OCI-LY7 (cell line): ENCODE measurements at regions not wholly inside any gene's neighbourhood (a gene's known extent, or its start where the extent isn't known, plus 50 kb on each side); places are given as distances from the start of the nearest gene placed in this dataset.
"Not testable (repeated sequence)": the region's sequence is repeated elsewhere in the genome, so short reads cannot be mapped to it uniquely, and the experiment has no call there.

Source experiments
- BruUV-seq: library from RNA; stranded (reverse); fragments of 400-500 nt; replicated peaks from 2 replicates; lab custom pipeline; 2021; lab: Mats Ljungman, UMichigan
- CTCF ChIA-PET: fragments of 300-600 bp; sonication (Branson Sonifier 250); formaldehyde crosslinking; loops from one replicate; lab custom pipeline; 2022; ENCODE audit warnings: antibody characterized with exemption; ENCODE audit not compliant: unreplicated experiment; lab: Charles Lee
- POLR2A ChIA-PET: fragments of 300-600 bp; sonication (Branson Sonifier 250); formaldehyde crosslinking; loops from one replicate; lab custom pipeline; 2022; ENCODE audit warnings: antibody characterized with exemption; lab: Charles Lee
- DNase-seq: peaks from one replicate; pipeline ENCODE4 v3.0.0-alpha.2; 2015; ENCODE audit warnings: low spot score
- H2AFZ ChIP-seq: fragments of 200-600 bp; sonication (generic), shearing (Covaris generic); 2 replicates; pipeline ENCODE4 v1.6.1; 2014; ENCODE audit warnings: mild to moderate bottlenecking, antibody characterized with exemption, low read length, moderate library complexity
- H3K27ac ChIP-seq: fragments of 200-600 bp; sonication (generic); 2 replicates; pipeline ENCODE4 v1.5.1; 2014; ENCODE audit warnings: mixed run types, low read depth, mild to moderate bottlenecking, moderate library complexity, low read length, inconsistent platforms; ENCODE audit not compliant: poor library complexity, severe bottlenecking
- H3K36me3 ChIP-seq: fragments of 200-600 bp; sonication (generic); 2 replicates; pipeline ENCODE4 v1.6.1; 2014; ENCODE audit warnings: mild to moderate bottlenecking, antibody characterized with exemption, low read length, moderate library complexity, mixed read lengths; ENCODE audit not compliant: insufficient read depth
- H3K4me1 ChIP-seq: fragments of 200-600 bp; sonication (generic); 2 replicates; pipeline ENCODE4 v1.5.1; 2014; ENCODE audit warnings: mild to moderate bottlenecking, low read length; ENCODE audit not compliant: insufficient read depth, poor library complexity, severe bottlenecking
- H3K4me2 ChIP-seq: fragments of 200-600 bp; sonication (generic); 2 replicates; pipeline ENCODE4 v1.6.1; 2014; ENCODE audit warnings: mild to moderate bottlenecking, low read length
- H3K4me3 ChIP-seq: fragments of 200-600 bp; sonication (generic); 2 replicates; pipeline ENCODE4 v1.5.1; 2014; ENCODE audit warnings: mild to moderate bottlenecking, low read depth, low read length; ENCODE audit not compliant: poor library complexity, severe bottlenecking
- H3K79me2 ChIP-seq: fragments of 200-600 bp; sonication (generic); 2 replicates; pipeline ENCODE4 v1.6.1; 2016; ENCODE audit warnings: low read depth, mild to moderate bottlenecking, low read length, moderate library complexity, mixed read lengths; ENCODE audit not compliant: insufficient read depth
- H3K9me2 ChIP-seq: fragments of 200-600 bp; sonication (generic); 2 replicates; pipeline ENCODE4 v1.6.1; 2016; ENCODE audit warnings: mild to moderate bottlenecking, low read length, mixed read lengths; ENCODE audit not compliant: insufficient read depth
- H3K9me3 ChIP-seq: fragments of 200-600 bp; sonication (generic); 2 replicates; pipeline ENCODE4 v1.6.1; 2014; ENCODE audit warnings: mild to moderate bottlenecking, mixed run types, low read length, mixed read lengths
- H4K20me1 ChIP-seq: fragments of 200-600 bp; sonication (generic); 2 replicates; pipeline ENCODE4 v1.6.1; 2014; ENCODE audit warnings: mild to moderate bottlenecking, antibody characterized with exemption, low read length, moderate library complexity, mixed read lengths; ENCODE audit not compliant: insufficient read depth
- EZH2phosphoT487 ChIP-seq: fragments of 200-600 bp; sonication (generic); IDR thresholded peaks from 2 replicates; pipeline ENCODE4 v1.6.1; 2018; ENCODE audit warnings: low read depth, borderline replicate concordance, mild to moderate bottlenecking, mixed run types, antibody characterized with exemption, low read length, moderate library complexity, mixed read lengths
- intact Hi-C: fragments of 100-400 bp; cut with micrococcal nuclease; formaldehyde crosslinking; loops from one replicate; pipeline ENCODE4 v1.10.0; 2022; ENCODE audit not compliant: unreplicated experiment
- TF ChIP-seq, protein P1 (sequence below): fragments of 200-600 bp; sonication (generic); conservative IDR thresholded peaks from 2 replicates; pipeline ENCODE4 v1.5.1; 2014; ENCODE audit warnings: mild to moderate bottlenecking, antibody characterized with exemption, low read length, moderate library complexity, mixed read lengths

DNA sequence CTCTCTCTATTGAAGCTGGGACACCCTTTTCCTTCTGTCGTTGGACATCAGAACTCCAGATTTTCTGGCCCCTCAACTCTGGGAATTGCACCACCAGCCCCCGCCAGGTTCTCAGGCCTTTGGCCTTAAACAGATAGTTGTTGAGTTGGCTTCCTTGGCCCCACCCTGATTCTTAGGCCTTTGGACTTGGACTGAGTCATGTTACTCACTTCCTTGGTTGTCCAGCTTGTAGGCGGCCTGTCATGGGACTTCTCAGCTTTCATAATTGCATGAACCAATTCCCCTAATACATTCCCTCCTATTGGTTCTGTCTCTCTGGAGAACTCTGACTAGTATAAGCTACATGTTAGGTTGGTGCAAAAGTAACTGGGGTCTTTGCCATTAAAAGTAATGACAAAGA lies 195.7 kb downstream of the GPAT3 start:
- BruUV-seq, result no TSS peak
- no peak overlapping the region for H3K4me2 ChIP-seq

DNA sequence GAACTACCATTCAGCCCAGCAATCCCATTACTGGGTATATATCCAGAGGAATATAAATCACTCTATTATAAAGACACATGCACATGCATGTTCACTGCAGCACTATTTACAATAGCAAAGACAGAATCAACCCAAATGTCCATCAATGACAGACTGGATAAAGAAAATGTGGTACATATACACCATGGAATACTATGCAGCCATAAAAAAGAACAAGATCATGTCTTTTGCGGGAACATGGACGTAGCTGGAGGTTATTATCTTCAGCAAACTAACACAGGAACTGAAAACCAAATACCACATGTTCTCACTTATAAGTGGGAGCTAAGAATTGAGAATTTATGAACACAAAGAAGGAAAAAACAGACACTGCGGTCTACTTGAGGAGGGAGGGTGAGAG lies 195.1 kb downstream of the GPAT3 start:
- H2AFZ ChIP-seq, BruUV-seq, H3K4me2 ChIP-seq, H3K36me3 ChIP-seq, DNase-seq, H3K9me2 ChIP-seq, H3K9me3 ChIP-seq, intact Hi-C loops, H4K20me1 ChIP-seq, H3K4me3 ChIP-seq, H3K79me2 ChIP-seq, CTCF ChIA-PET, H3K4me1 ChIP-seq, H3K27ac ChIP-seq: not testable (repeated sequence)
- POLR2A ChIA-PET, result interaction anchor here (0.7 kb wide), 1 partner anchor 600 kb away, joined by 3 read pairs; no protein-coding TSS in a partner anchor

More for the DNA sequence above, 195.7 kb downstream of the GPAT3 start:
- H3K4me3 ChIP-seq, result no peak overlapping the region
- H4K20me1 ChIP-seq, result no peaks in the 10 kb centered on the region
- no peak overlapping the region for H2AFZ ChIP-seq
- H3K9me2 ChIP-seq, result no peaks in the 10 kb centered on the region
- ChIA-PET POLR2A (no interaction called here), CTCF (no interaction called here)
- no peak for DNase-seq
- TF ChIP-seq, protein P1, sequence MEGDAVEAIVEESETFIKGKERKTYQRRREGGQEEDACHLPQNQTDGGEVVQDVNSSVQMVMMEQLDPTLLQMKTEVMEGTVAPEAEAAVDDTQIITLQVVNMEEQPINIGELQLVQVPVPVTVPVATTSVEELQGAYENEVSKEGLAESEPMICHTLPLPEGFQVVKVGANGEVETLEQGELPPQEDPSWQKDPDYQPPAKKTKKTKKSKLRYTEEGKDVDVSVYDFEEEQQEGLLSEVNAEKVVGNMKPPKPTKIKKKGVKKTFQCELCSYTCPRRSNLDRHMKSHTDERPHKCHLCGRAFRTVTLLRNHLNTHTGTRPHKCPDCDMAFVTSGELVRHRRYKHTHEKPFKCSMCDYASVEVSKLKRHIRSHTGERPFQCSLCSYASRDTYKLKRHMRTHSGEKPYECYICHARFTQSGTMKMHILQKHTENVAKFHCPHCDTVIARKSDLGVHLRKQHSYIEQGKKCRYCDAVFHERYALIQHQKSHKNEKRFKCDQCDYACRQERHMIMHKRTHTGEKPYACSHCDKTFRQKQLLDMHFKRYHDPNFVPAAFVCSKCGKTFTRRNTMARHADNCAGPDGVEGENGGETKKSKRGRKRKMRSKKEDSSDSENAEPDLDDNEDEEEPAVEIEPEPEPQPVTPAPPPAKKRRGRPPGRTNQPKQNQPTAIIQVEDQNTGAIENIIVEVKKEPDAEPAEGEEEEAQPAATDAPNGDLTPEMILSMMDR, result no peak
- TF ChIP-seq EZH2phosphoT487, result no peak
- H3K9me3 ChIP-seq, result no peaks in the 10 kb centered on the region
- no peaks in the 10 kb centered on the region for H3K36me3 ChIP-seq
- H3K27ac ChIP-seq, result no peak overlapping the region
- intact Hi-C loops, result no loop called here
- no peaks in the 10 kb centered on the region for H3K4me1 ChIP-seq
- no peaks in the 10 kb centered on the region for H3K79me2 ChIP-seq

DNA sequence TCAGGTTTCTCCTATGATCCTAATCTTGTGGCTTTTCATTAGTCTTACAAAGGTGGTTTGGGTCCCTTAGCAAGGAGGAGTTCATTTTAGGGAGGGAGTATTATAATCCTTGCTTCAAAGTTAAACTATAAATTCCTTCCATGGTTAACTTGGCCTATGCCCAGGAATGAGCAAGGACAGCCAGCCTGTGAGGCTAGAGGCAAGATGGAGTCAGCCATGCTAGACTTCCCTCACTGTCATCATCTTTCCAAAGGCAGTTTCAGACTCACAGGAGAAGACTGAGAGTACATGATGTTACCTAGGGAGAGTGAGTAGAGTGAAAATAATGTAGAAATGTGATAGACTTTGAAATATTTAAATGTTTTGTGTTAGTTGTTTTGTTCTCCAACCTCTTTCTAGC lies 192.3 kb downstream of the GPAT3 start:
- H3K27ac ChIP-seq, result no peak overlapping the region
- intact Hi-C loops, result no loop called here
- H3K9me2 ChIP-seq, result no peaks in the 10 kb centered on the region
- no peaks in the 10 kb centered on the region for H3K36me3 ChIP-seq
- CTCF ChIA-PET, result no interaction called here
- BruUV-seq, result no TSS peak
- H2AFZ ChIP-seq, result no peak overlapping the region
- no peak overlapping the region for H3K4me3 ChIP-seq
- no peak for TF ChIP-seq EZH2phosphoT487
- TF ChIP-seq, protein P1, result no peak
- H3K4me2 ChIP-seq, result no peak overlapping the region
- POLR2A ChIA-PET, result interaction anchor here (1.1 kb wide), 1 partner anchor 18 kb away, joined by 5 read pairs; no protein-coding TSS in a partner anchor
- H3K9me3 ChIP-seq, result no peaks in the 10 kb centered on the region
- no peaks in the 10 kb centered on the region for H3K4me1 ChIP-seq
- no peaks in the 10 kb centered on the region for H3K79me2 ChIP-seq
- no peaks in the 10 kb centered on the region for H4K20me1 ChIP-seq
- no peak for DNase-seq
